ENCODE measurements at regions not wholly inside any gene's neighbourhood (a gene's known extent, or its start where the extent isn't known, plus 50 kb on each side); places are given as distances from the start of the nearest gene placed in this dataset.

DNA sequence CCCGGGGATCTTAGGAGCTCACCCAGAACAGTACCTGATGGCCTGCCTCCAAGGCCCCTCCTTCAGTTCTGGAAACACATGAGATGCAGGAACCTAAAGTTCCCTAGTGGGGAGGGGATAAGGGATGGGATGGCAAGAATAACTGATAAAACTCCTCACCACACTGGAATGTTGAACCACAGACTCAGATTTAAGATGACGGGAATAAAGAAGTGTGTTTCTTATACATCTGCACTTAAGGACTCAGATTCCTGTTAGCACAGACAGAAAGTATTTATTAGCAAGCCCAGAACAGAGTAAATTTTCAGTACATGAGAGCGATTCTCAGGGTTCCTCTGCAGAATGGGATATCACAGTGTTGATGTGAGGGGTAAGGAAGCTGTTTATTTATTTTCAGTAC is 245.2 kb downstream of the TLE3 start:
- DNase-seq (ENCODE audit: extremely low spot score, unreplicated experiment): no peak
- Mint-ChIP-seq H3K27me3 (peaks cover 21% of the 10 kb centered on the region), H3K9me3 (peaks cover 7% of the 10 kb centered on the region), H3K27ac (peak overlapping the region; percentile 18), H3K4me3 (no peak overlapping the region), H3K36me3 (no peaks in the 10 kb centered on the region), H3K4me1 (ENCODE audit: unreplicated experiment) (peaks cover 45% of the 10 kb centered on the region)
- TF ChIP-seq CTCF (conservative IDR thresholded peaks at IDR 0.05): no peak

DNA sequence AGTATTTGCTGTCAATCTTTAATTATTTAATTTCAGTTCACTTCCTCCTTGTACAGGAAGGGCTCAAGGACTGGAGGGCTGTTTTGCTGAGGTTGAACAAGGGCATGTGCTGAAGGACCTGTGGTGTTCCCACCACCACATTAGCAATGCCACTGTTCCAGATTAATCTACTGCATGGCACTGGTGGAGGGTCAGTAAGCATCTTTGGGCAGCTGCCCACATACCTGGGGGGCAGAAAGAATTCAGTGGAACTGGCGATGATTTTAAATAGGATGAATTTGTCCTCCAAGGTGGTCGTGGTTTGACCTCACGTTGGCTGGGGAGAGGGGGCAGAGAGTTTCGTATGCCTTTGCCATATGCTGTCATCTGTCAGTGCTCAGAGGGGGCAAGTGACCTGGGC is 244.8 kb downstream of the TLE3 start:
- Mint-ChIP-seq H3K36me3 (no peaks in the 10 kb centered on the region), H3K27ac (peak overlapping the region; percentile 18), H3K9me3 (peaks cover 7% of the 10 kb centered on the region), H3K4me3 (no peak overlapping the region), H3K27me3 (peaks cover 21% of the 10 kb centered on the region), H3K4me1 (ENCODE audit: unreplicated experiment) (peaks cover 50% of the 10 kb centered on the region)
- no peak for TF ChIP-seq CTCF (conservative IDR thresholded peaks at IDR 0.05)
- DNase-seq (ENCODE audit: extremely low spot score, unreplicated experiment): no peak

DNA sequence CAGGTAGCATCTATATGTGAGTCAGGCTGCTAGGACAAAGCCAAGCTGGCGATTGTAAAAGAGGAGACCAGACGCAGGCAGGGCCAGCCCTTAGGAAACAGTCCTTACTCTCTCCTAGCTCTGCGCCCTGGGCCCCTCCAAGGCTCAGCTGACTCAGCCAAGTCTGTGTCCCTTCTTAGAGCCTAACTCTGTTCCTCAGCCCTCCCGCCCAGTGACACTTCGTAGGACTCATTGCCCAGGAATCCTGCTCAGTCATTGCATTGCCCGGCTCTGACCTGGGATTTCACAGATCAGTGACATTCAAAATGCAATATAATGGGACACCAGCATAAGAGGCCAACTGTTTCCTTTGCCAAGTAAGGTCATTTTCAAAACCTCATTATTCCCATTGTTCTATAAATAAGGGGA is 244.2 kb downstream of the TLE3 start:
- TF ChIP-seq CTCF (conservative IDR thresholded peaks at IDR 0.05): no peak
- H3K4me3 Mint-ChIP-seq: no peak overlapping the region
- peaks cover 51% of the 10 kb centered on the region for H3K4me1 Mint-ChIP-seq (ENCODE audit: unreplicated experiment)
- no peaks in the 10 kb centered on the region for H3K36me3 Mint-ChIP-seq
- peak overlapping the region; percentile 26 for H3K27ac Mint-ChIP-seq
- DNase-seq (ENCODE audit: extremely low spot score, unreplicated experiment): no peak
- H3K9me3 Mint-ChIP-seq: peaks cover 7% of the 10 kb centered on the region
- H3K27me3 Mint-ChIP-seq: peaks cover 22% of the 10 kb centered on the region

DNA sequence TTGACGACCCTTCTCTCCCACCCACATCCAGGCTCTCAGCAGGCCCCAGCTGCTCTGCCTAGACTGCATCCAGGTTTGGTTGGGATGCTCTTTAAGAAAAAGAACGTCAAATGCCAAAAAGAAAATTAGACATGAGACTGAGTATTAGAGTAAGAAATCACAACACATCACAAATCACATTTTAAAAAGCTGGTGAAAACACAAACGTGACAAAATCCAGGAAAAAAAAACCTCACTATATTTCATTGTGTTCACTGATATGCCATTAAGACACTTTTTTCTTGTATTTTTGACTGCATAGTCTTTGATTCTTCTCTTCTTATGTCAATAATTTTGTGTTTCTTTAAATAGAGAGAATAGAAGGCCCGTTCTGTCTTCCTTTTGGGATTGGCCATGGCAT is 243.7 kb downstream of the TLE3 start:
- H3K27ac Mint-ChIP-seq: peak overlapping the region; percentile 41

DNA sequence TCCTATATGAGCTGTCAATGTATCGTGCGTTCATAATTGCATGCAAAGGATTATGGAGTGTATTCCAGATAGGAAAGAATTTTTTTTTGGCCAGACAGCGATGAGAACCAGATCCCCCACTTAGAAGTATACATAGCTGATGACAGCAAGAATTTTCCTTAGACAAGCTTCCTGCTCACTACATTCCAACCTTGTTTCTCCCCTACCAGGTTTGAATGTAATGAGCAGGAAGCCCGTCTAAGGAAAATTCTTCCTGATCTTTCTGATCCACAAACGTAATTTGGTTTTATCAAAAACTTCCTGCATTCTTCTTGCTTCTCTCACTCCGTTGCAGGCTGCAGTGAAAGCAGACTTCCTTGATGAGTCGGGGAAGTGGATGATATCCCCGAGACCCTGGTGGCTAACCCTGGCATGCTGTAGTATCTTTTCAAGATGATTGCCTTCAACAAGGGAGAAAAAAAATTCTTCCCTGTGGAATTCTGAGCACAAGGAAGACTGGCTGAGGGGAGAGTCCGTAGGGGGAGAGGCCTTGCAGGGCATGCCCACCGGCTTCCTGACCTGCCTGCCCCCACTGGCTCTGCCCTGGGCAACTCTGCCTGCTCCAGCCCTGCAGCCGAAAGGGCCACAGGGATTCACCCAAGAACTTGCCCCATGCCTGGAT is 243.1 kb downstream of the TLE3 start:
- Mint-ChIP-seq H3K27me3 (peaks cover 18% of the 10 kb centered on the region), H3K9me3 (no peaks in the 10 kb centered on the region), H3K36me3 (no peaks in the 10 kb centered on the region), H3K4me1 (ENCODE audit: unreplicated experiment) (peaks cover 44% of the 10 kb centered on the region), H3K27ac (peak overlapping the region; percentile 41), H3K4me3 (peak overlapping the region; percentile 33)
- no peak for DNase-seq (ENCODE audit: extremely low spot score, unreplicated experiment)
- TF ChIP-seq CTCF (conservative IDR thresholded peaks at IDR 0.05): no peak

More for the DNA sequence above, 243.7 kb downstream of the TLE3 start:
- no peak for TF ChIP-seq CTCF (conservative IDR thresholded peaks at IDR 0.05)
- H3K4me3 Mint-ChIP-seq: no peak overlapping the region
- H3K36me3 Mint-ChIP-seq: no peaks in the 10 kb centered on the region
- peaks cover 46% of the 10 kb centered on the region for H3K4me1 Mint-ChIP-seq (ENCODE audit: unreplicated experiment)
- peaks cover 20% of the 10 kb centered on the region for H3K27me3 Mint-ChIP-seq
- DNase-seq (ENCODE audit: extremely low spot score, unreplicated experiment): no peak
- H3K9me3 Mint-ChIP-seq: peaks cover 2% of the 10 kb centered on the region

All from type B pancreatic cell (in vitro differentiated cells).